Gastrocnemius medialis (tissue), 4 donors: ENCODE measurements at regions not wholly inside any gene's neighbourhood (a gene's known extent, or its start where the extent isn't known, plus 50 kb on each side); places are given as distances from the start of the nearest gene placed in this dataset.

Source experiments
- POLR2A ChIP-seq, 2 donors: fragments of 450-650 bp; IDR thresholded peaks; one replicate each; pipeline ENCODE4 v1.6.1; 2017; ENCODE audit warnings: antibody characterized with exemption in 2 of 2, mild to moderate bottlenecking in 2 of 2, moderate library complexity in 2 of 2
- TF ChIP-seq, protein P1 (sequence below), 5 experiments: fragments of 450-650 bp in 3 of 5; fragments of 200-600 bp in 2 of 5; sonication (generic) in 2 of 5; IDR thresholded peaks in 4 of 5; conservative IDR thresholded peaks in 1 of 5; 1 replicate in 4 of 5; 2 replicates in 1 of 5; pipeline ENCODE4 v1.5.1; 2016 to 2019; ENCODE audit warnings: antibody characterized with exemption in 5 of 5, mild to moderate bottlenecking in 3 of 5, moderate library complexity in 3 of 5

DNA sequence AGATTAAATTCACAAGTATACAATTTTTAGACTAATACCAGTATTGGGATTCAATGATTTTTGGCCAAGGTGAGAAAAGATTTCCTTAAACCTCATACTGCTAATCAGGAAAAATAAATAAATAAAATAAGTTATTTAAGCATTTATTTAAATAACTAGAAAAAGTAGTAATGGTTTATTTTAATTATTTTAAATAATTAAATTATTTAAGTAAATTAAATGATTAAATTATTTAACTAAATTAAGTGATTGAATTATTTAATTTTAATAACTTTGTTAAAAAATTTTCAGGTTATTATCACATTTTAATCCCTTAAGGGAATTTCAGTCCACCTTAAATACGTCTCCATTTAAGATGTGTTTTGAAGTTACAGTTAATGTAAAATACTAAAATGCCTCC is 1831.5 kb upstream of the MIR17HG start:
- TF ChIP-seq POLR2A (IDR thresholded peaks at IDR 0.05) = no peak
- TF ChIP-seq, protein P1, sequence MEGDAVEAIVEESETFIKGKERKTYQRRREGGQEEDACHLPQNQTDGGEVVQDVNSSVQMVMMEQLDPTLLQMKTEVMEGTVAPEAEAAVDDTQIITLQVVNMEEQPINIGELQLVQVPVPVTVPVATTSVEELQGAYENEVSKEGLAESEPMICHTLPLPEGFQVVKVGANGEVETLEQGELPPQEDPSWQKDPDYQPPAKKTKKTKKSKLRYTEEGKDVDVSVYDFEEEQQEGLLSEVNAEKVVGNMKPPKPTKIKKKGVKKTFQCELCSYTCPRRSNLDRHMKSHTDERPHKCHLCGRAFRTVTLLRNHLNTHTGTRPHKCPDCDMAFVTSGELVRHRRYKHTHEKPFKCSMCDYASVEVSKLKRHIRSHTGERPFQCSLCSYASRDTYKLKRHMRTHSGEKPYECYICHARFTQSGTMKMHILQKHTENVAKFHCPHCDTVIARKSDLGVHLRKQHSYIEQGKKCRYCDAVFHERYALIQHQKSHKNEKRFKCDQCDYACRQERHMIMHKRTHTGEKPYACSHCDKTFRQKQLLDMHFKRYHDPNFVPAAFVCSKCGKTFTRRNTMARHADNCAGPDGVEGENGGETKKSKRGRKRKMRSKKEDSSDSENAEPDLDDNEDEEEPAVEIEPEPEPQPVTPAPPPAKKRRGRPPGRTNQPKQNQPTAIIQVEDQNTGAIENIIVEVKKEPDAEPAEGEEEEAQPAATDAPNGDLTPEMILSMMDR (IDR thresholded peaks at IDR 0.05 in 4 of 5, conservative IDR thresholded peaks at IDR 0.05 in 1 of 5) = no peak
